Astrocyte of the cerebellum (primary cell): ENCODE measurements at regions not wholly inside any gene's neighbourhood (a gene's known extent, or its start where the extent isn't known, plus 50 kb on each side); places are given as distances from the start of the nearest gene placed in this dataset.
A peak's percentile ranks its signal among the peaks of the same experiment; 100 is the strongest.

Source experiments
- DNase-seq: peaks from one replicate; pipeline ENCODE4 v3.0.0-alpha.2; 2011; ENCODE audit warnings: low read depth
- H3K4me3 ChIP-seq: 2 replicates; pipeline ENCODE4 v1.5.1; 2011; ENCODE audit warnings: mild to moderate bottlenecking, low read depth, low read length, moderate library complexity
- in situ Hi-C: cut with HindIII; loops from 2 replicates; pipeline ENCODE4 v1.10.0; 2017; ENCODE audit warnings: low sequenced_read_pairs
- TF ChIP-seq, protein P1 (sequence below): IDR thresholded peaks from 2 replicates; pipeline ENCODE4 v1.5.1; 2012; ENCODE audit warnings: low read length, low read depth, moderate library complexity, mild to moderate bottlenecking; ENCODE audit errors: missing control alignments

DNA sequence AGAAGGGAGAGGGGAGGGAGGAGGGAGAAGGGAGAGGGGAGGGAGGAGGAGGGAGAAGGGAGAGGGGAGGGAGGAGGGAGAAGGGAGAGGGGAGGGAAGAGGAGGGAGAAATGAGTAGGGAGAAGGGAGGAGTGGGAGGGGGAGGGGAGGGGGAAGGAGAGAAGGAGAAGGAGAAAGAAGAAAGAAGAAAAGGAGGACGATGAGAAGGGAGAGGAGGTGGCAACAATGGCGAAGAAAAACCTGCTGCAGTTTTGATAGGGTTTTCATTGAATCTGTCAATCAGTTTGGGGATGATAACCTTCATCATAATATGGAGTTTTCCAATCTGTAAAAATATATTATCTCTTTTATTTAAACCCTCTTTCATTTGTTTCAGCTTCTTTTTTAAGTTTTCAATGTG is 185.2 kb downstream of the ADAM29 start:
- in situ Hi-C loops, result no loop called here
- TF ChIP-seq, protein P1, sequence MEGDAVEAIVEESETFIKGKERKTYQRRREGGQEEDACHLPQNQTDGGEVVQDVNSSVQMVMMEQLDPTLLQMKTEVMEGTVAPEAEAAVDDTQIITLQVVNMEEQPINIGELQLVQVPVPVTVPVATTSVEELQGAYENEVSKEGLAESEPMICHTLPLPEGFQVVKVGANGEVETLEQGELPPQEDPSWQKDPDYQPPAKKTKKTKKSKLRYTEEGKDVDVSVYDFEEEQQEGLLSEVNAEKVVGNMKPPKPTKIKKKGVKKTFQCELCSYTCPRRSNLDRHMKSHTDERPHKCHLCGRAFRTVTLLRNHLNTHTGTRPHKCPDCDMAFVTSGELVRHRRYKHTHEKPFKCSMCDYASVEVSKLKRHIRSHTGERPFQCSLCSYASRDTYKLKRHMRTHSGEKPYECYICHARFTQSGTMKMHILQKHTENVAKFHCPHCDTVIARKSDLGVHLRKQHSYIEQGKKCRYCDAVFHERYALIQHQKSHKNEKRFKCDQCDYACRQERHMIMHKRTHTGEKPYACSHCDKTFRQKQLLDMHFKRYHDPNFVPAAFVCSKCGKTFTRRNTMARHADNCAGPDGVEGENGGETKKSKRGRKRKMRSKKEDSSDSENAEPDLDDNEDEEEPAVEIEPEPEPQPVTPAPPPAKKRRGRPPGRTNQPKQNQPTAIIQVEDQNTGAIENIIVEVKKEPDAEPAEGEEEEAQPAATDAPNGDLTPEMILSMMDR, result no peak

DNA sequence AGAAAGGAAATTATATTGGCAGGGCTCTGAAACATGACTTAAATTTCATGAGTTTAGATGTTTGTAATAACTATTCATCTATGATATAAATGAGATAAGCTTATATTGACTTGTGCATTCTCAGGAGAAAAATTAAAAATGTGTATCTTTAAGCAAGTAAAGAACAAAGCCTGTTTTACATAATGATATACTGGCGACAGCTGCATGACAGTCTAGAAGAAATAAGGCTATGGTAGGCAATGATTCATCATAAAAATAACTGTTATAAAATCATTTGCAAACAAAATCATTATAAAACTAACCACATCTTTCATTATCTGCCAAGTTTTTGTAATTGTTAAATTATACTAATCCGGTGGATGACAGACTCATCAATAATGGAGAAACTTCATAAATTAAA is 188.1 kb downstream of the ADAM29 start:
- no peak overlapping the region for H3K4me3 ChIP-seq
- TF ChIP-seq, protein P1, result no peak
- in situ Hi-C loops, result no loop called here
- DNase-seq, result no peak

More for the DNA sequence above, 185.2 kb downstream of the ADAM29 start:
- no peak for DNase-seq
- H3K4me3 ChIP-seq, result no peak overlapping the region

DNA sequence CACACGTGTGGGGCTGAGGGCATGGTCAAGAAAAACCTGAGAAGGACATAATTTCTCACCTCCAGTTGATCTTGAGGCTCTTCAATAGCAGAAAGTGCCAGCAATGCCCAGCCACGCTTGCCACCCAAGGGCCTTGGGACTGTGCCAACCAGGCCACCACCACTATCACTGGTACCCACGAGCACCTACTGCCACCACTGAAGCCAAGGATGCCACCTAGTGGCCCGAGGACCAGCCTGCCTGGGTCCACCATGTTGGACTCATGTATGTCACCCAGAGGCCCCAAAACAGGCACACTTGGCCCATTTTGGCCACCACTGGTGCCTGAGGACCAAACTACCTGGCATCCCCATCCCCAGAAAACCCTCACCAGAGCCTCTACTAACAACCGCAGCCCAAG is 191.8 kb downstream of the ADAM29 start:
- DNase-seq, result no peak

DNA sequence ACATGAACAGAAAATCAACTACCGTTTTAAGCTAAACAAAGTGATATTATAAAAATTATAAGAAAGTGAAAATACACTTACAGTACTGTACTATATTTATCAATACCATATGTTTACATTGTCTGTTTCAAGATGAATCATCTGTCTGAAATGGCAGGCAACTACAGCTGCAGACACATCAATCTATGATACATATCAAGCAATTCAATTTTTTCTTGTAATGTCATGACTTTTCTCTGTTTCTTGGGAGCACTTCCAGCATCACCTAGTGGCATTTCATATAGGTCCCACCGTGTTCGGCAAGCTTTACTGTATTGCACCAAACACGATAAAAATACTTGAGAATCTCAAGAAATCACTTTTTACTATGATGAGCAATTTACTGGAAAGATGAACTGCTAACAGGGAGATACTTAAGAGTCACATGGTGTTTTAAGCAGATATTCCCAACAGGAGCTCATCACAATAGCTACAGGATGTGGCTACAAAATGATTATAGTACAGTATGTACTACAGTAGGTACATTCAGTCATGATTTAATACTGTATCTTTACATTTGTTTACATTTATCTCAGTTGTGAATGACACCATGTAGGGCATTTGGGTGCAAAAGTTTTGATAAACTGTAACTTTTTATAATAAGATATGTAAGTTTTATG is 207.4 kb downstream of the ADAM29 start:
- TF ChIP-seq, protein P1, result no peak
- DNase-seq, result no peak
- in situ Hi-C loops, result no loop called here
- no peak overlapping the region for H3K4me3 ChIP-seq

More for the DNA sequence above, 191.8 kb downstream of the ADAM29 start:
- TF ChIP-seq, protein P1, result no peak
- in situ Hi-C loops, result no loop called here
- H3K4me3 ChIP-seq, result no peak overlapping the region

DNA sequence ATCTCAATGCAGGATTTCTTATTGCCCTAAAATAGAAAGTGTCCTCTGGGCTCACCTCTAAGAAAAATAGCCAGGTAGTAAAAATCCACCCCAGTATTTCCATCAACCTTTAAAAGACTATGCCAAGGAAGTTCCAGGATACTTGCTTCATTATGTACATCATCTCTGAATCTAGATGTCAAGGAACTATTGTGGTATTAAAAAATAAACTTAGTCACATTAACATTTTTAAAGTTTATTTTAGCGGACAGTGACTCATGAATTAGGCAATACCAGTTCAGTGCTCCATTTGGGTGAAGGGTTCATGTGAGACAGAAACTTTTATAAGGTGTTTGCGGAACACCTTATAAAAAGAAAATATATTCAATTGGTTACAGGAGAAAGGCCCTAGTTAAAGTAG is 209.2 kb downstream of the ADAM29 start:
- no peak overlapping the region for H3K4me3 ChIP-seq
- in situ Hi-C loops, result no loop called here
- DNase-seq, result peak; percentile 35
- TF ChIP-seq, protein P1, result no peak

DNA sequence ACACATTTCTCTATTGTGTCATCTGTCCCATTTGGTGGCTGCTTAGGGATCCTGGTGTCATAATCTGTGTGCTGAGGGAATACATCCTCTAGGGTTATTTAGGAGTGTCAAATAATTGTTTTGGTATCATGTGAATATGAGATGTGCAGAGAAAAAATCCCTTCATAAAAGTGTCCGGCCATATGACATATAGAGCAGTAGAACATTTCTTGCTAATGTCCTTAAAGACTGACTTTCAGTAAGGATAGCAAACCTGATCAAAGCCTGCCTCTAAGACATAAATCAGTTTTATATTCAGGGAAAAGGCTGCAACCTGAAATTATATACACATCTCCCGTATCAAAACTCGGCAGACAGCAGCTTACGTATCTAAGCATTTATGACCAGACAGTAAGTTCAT is 211.6 kb downstream of the ADAM29 start:
- TF ChIP-seq, protein P1, result no peak
- H3K4me3 ChIP-seq, result no peak overlapping the region
- in situ Hi-C loops, result no loop called here
- no peak for DNase-seq

DNA sequence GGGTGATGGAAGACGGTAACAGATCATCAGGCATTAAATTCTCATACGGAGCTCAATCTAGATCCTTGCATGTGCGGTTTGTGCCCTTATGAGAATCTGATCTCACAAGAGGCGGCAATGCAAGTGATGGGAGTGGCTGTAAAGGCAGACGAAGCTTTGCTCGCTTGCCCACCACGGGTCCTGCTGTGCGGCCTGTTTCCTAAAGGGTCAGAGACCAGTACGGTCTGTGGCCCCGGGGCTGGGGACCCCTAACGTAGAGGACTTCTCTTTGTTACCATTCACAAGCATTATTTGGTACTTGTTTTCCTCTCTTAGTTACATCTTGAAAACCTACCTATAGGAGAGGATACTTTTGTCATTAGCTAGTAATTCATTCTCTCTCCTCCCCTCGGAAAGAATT is 221.0 kb downstream of the ADAM29 start:
- DNase-seq, result no peak
- H3K4me3 ChIP-seq, result no peak overlapping the region
- in situ Hi-C loops, result no loop called here
- TF ChIP-seq, protein P1, result no peak
